NOMO-1 treated with dmso at 0.1 percent for 144 hours (cell line): ENCODE measurements at regions not wholly inside any gene's neighbourhood (a gene's known extent, or its start where the extent isn't known, plus 50 kb on each side); places are given as distances from the start of the nearest gene placed in this dataset.
A peak's percentile ranks its signal among the peaks of the same experiment; 100 is the strongest.
"Not testable (repeated sequence)": the region's sequence is repeated elsewhere in the genome, so short reads cannot be mapped to it uniquely, and the experiment has no call there.

Source experiments
- DNase-seq: peaks from one replicate; lab custom pipeline; 2025; ENCODE audit not compliant: unreplicated experiment; lab: John Stamatoyannopoulos, UW

DNA sequence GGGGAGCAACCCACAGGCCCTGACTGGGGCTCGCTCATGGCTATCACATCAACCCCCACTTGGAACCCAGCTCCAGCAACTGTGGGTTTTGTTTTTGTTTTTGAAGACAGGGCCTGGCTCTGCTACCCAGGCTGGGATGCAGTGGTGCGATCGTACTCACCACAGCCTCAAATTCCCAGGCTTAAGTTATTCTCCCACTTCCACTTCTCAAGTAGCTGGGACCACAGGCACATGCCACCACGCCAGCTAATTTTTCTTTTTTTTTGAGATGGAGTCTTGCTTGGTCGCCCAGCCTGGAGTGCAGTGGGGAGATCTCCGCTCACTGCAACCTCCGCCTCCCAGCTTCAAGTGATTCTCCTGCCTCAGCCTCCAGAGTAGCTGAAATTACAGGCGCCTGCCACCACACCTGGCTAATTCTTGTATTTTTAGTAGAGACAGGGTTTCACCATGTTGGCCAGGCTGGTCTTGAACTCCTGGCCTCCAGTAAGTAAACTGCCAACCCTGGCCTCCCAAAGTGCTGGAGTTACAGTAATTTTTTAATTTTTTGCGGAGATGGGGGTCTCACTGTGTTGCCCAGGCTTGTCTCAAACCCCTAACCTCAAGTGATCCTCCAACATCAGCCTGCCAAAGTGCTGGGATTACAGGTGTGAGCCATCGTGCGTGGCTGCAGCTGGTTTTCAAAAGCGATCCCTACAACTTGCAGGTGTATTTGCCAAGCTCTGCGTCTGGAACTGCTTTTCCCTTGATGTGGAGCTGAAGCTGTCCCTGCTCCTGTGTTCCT is 228.7 kb downstream of the SKIDA1 start:
- no peak for DNase-seq

GRCh38 chr10:21293518-21294356 is 231.7 kb downstream of the SKIDA1 start:
- DNase-seq, result no peak

GRCh38 chr10:21292763-21293517 is 232.5 kb downstream of the SKIDA1 start:
- DNase-seq, result no peak

- no peak for DNase-seq
Measured at GRCh38 chr10:21290499-21291160, 234.9 kb downstream of the SKIDA1 start.

GRCh38 chr10:21289961-21290360 is 235.5 kb downstream of the SKIDA1 start:
- no peak for DNase-seq

DNA sequence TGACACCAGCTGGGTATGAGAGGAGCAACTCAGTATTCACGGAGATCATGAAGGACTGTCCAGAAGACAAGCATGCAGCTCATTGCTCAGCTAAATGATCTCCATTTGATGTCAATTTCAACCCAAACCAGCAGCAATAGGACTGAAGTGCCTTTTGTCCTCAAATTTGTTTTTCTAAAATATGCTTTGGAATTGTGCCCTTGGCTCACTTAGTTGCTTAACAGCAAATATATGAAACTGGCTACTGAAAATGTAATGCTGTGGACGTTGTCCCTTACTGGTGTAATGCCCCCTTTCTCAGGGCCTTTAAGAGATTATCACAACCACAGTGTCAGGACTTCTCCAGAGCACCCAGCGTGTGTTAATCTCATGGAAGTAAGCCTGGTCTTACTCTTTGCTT is 236.2 kb downstream of the SKIDA1 start:
- no peak for DNase-seq

GRCh38 chr10:21285742-21286331 is 239.6 kb downstream of the SKIDA1 start:
- DNase-seq, result no peak

DNA sequence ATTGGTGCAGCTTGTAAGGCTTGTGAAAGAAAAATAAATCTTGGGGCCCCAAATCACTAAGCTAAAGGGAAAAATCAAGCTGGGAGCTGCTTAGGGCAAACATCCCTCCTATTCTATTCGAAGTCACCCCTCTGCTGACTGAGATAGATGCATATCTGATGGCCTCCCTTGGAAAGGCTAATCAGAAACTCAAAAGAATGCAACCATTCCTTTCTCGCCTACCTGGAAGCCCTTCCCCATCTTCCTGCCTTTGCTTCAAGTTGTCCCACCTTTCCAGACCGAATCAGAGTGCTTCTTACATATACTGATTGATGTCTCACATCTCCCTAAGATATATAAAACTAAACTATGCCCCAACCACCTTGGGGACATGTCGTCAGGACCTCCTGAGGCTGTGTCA is 240.3 kb downstream of the SKIDA1 start:
- no peak for DNase-seq

GRCh38 chr10:21284301-21284700 is 241.2 kb downstream of the SKIDA1 start:
- no peak for DNase-seq

GRCh38 chr10:21283053-21283452 is 242.4 kb downstream of the SKIDA1 start:
- not testable (repeated sequence) for DNase-seq

- DNase-seq, result no peak
Measured at GRCh38 chr10:21281765-21282484, 243.6 kb downstream of the SKIDA1 start.

- no peak for DNase-seq
Measured at GRCh38 chr10:21280971-21281572, 244.4 kb downstream of the SKIDA1 start.

- DNase-seq, result no peak
Measured at GRCh38 chr10:21280037-21280436, 245.4 kb downstream of the SKIDA1 start.

DNA sequence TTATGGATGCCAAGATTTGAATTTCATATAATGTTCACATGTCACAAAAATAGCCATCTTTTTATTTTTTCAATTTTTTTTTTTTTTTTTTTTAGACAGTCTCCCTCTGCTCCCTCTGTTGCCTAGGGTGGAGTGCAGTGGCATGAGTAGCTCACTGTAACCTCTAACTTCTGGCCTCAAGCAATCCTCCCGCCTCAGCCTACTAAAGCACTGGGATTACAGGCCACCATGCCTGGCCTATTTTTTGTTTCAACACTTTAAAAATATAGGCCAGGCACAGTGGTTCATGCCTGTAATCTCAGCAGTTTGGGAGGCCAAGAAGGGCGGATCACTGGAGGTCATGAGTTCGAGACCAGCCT is 246.3 kb downstream of the SKIDA1 start:
- no peak for DNase-seq

- peak; percentile 86 for DNase-seq
Measured at GRCh38 chr10:21278491-21279216, 246.8 kb downstream of the SKIDA1 start.

DNA sequence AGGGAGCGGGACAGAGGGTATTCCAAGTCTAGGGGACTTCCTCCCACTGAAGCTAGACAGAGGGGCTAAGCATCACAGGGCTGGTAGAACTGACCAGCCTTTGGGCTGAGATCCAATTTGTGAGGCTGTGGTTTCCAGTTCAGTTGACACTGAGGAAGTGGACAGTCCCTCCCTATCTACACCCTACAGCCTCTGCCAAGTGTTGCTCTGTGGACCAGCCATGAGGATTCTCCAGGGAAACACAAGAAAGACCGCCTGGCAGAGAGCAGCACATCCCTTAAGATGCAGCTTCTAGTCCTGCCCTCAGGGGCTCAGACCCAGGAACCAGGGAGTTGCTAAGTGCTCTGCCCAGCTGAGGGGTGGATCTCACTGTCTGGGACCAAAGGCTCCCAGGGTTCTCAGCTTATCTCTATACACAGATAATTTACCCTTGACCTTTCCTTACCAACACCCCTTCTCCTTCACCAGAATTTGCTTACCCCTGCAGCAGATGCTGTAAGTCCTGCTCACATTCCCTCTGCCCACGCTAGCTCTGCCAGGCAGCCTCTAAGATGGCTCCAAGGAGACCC is 252.0 kb downstream of the SKIDA1 start:
- no peak for DNase-seq

DNA sequence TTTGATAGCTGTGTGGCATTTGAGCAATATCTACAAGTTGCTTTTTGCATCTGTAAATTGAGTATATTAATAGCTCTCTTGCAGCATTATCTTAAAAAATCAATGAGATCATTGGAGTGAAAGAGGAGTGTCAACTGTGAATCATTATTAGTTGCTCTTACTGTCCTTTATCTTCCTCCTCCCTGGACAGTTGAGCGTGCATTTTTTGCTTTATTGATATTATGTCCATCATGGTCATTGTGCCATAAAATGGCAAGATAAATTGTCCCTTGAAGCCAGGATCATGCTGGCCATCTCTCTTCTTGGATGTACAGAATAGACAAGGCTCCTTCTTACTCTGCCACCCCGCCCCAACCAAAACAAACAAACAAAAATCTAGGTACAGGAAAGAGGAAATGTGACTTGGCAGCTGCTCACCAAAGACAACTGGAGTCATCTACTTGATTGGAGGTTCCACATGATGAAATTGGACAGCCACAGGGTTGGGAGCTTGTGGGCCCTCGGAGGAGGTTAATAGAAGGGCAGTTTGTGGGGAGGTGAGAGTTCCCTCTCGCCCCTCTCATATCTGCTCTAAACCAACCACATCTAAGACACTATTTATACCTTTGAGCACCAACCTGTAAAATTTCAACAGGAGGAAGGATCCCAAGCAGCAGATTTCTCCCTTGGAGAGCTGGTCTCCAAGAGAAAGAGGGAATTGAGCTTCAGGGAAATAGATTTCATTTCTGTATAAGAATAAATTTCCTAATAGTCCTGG is 252.7 kb downstream of the SKIDA1 start:
- DNase-seq, result peak; percentile 39

GRCh38 chr10:21270976-21271375 is 254.5 kb downstream of the SKIDA1 start:
- no peak for DNase-seq
